GM23248 (cell line): ENCODE measurements at regions not wholly inside any gene's neighbourhood (a gene's known extent, or its start where the extent isn't known, plus 50 kb on each side); places are given as distances from the start of the nearest gene placed in this dataset.
A peak's percentile ranks its signal among the peaks of the same experiment; 100 is the strongest.

Source experiments
- DNase-seq: peaks from one replicate; pipeline ENCODE4 v3.0.0-alpha.2; 2015
- H2AFZ ChIP-seq: fragments of 200-600 bp; sonication (generic); 2 replicates; pipeline ENCODE4 v1.6.1; 2016; ENCODE audit warnings: antibody characterized with exemption
- H3F3A ChIP-seq: fragments of 200-600 bp; sonication (generic); 2 replicates; pipeline ENCODE4 v1.6.1; 2016; ENCODE audit warnings: mild to moderate bottlenecking, antibody characterized with exemption, mixed run types; ENCODE audit not compliant: insufficient read depth
- H3K27ac ChIP-seq: fragments of 200-600 bp; sonication (generic); 2 replicates; pipeline ENCODE4 v1.5.1; 2016; ENCODE audit warnings: mild to moderate bottlenecking
- H3K27me3 ChIP-seq: fragments of 200-600 bp; sonication (generic); replicated peaks from 2 replicates; pipeline ENCODE4 v1.6.1; 2016; ENCODE audit warnings: mild to moderate bottlenecking; ENCODE audit not compliant: insufficient read depth
- H3K36me3 ChIP-seq: fragments of 200-600 bp; sonication (generic); 2 replicates; pipeline ENCODE4 v1.6.1; 2016; ENCODE audit warnings: low read depth, mild to moderate bottlenecking
- H3K4me1 ChIP-seq: fragments of 200-600 bp; sonication (generic); 2 replicates; pipeline ENCODE4 v1.6.1; 2016; ENCODE audit warnings: mild to moderate bottlenecking; ENCODE audit not compliant: insufficient read depth
- H3K4me2 ChIP-seq: fragments of 200-600 bp; sonication (generic); one replicate; pipeline ENCODE4 v1.6.1; 2016; ENCODE audit warnings: mild to moderate bottlenecking; ENCODE audit not compliant: unreplicated experiment
- H3K4me3 ChIP-seq: fragments of 200-600 bp; sonication (generic); 2 replicates; pipeline ENCODE4 v1.5.1; 2016; ENCODE audit warnings: mild to moderate bottlenecking
- H3K79me2 ChIP-seq: fragments of 200-600 bp; sonication (generic); 2 replicates; pipeline ENCODE4 v1.6.1; 2016; ENCODE audit warnings: mild to moderate bottlenecking; ENCODE audit not compliant: insufficient read depth
- H3K9ac ChIP-seq: fragments of 200-600 bp; sonication (generic); 2 replicates; pipeline ENCODE4 v1.6.1; 2016; ENCODE audit warnings: mild to moderate bottlenecking
- H3K9me2 ChIP-seq: fragments of 200-600 bp; sonication (generic); 2 replicates; pipeline ENCODE4 v1.6.1; 2016; ENCODE audit warnings: mixed run types, mild to moderate bottlenecking, moderate library complexity; ENCODE audit not compliant: insufficient read depth
- H3K9me3 ChIP-seq: fragments of 200-600 bp; sonication (generic); one replicate; pipeline ENCODE4 v1.6.1; 2017; ENCODE audit warnings: low read depth
- H4K20me1 ChIP-seq: fragments of 200-600 bp; sonication (generic); 2 replicates; pipeline ENCODE4 v1.6.0; 2016; ENCODE audit not compliant: insufficient read depth
- EZH2 ChIP-seq: fragments of 200-600 bp; sonication (generic); IDR thresholded peaks from 2 replicates; pipeline ENCODE4 v1.6.1; 2018; ENCODE audit warnings: antibody characterized with exemption, mild to moderate bottlenecking; ENCODE audit not compliant: insufficient read depth, poor library complexity, severe bottlenecking
- EZH2phosphoT487 ChIP-seq: fragments of 200-600 bp; sonication (generic); IDR thresholded peaks from 2 replicates; pipeline ENCODE4 v1.6.1; 2018; ENCODE audit warnings: antibody characterized with exemption, moderate library complexity, mild to moderate bottlenecking, low read depth; ENCODE audit not compliant: insufficient read depth
- WGBS, 2 experiments: methylation state at CpG; one replicate each; pipeline ENCODE4 v1.1.6; 2015 to 2017; ENCODE audit warnings: low lambda C conversion rate in 2 of 2, low coverage in 1 of 2; ENCODE audit errors: missing lambda C conversion rate in 2 of 2; 5-methylcytosine and 5-hydroxymethylcytosine counted together
- in situ Hi-C: fragments of 300-500 bp; cut with MboI; formaldehyde crosslinking; loops from 2 replicates; pipeline ENCODE4 v1.15.0; 2020

DNA sequence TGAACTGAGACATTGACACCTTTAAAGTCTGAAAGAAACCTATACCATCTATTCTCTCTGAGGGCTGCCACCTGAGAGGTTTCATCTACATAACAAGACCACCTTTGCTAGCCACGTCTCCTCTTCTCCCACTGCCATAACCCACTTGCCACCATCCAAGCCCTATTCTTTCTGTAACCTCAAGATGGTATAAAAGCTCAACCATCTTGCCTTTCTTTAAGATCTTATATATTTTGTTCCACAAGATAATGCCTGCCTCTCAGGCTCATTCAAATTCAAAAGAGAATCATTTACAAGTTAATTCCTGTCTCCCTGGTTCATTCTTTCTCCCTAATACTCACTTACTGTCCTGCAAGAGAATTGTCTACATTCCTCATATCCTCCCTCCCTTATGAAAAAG, 192.5 kb downstream of the OTOR start:
- Histone ChIP-seq H3K79me2 (no peaks in the 10 kb centered on the region), H3F3A (no peaks in the 10 kb centered on the region), H3K27me3 (no peaks in the 10 kb centered on the region), H4K20me1 (no peaks in the 10 kb centered on the region), H3K36me3 (no peaks in the 10 kb centered on the region), H3K4me3 (no peak overlapping the region), H3K4me2 (no peak overlapping the region), H3K9me3 (no peaks in the 10 kb centered on the region), H3K27ac (no peak overlapping the region), H2AFZ (no peak overlapping the region), H3K9me2 (no peaks in the 10 kb centered on the region), H3K9ac (no peak overlapping the region), H3K4me1 (0 out of 2 replicates have a peak, but pooled peaks cover 7% of the 10 kb centered on the region)
- 4 to 5% methylated on average over 1 of the region's 1 CpG for WGBS, 2 experiments
- TF ChIP-seq EZH2 (no peak), EZH2phosphoT487 (no peak)
- in situ Hi-C loops, result no loop called here
- no peak for DNase-seq

GRCh38 chr20:16942051-16942450, 193.9 kb downstream of the OTOR start:
- Histone ChIP-seq H3K9me3 (no peaks in the 10 kb centered on the region), H3K36me3 (no peaks in the 10 kb centered on the region), H3K4me3 (no peak overlapping the region), H4K20me1 (no peaks in the 10 kb centered on the region), H3K4me1 (0 out of 2 replicates have a peak, but pooled peaks cover 7% of the 10 kb centered on the region), H3F3A (no peaks in the 10 kb centered on the region), H3K9ac (no peak overlapping the region), H3K4me2 (no peak overlapping the region), H3K79me2 (no peaks in the 10 kb centered on the region), H3K27ac (no peak overlapping the region), H3K27me3 (no peaks in the 10 kb centered on the region), H3K9me2 (no peaks in the 10 kb centered on the region), H2AFZ (no peak overlapping the region)
- in situ Hi-C loops, result no loop called here
- TF ChIP-seq EZH2phosphoT487 (no peak), EZH2 (no peak)
- WGBS, 2 experiments, result 0 to 7% methylated on average over 1 of the region's 1 CpG
- DNase-seq, result no peak

DNA sequence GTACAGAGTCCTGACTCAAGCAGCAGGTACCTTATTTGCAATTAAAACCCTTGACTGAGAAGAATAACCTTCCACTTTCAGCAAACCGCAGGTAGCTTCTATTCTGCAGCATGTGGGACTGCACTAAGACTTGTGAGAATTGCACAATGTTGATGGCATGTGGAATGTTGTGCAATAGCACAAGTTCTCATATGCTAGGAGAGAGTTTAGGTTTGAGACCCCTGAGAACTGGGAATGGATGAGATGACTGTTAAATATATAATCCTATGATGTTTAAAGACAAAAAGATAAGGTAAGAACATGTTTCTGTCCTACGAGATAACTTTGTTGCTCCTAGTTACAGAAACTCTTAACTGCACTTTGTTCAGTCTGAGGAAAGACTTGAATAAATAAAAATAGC, 194.6 kb downstream of the OTOR start:
- Histone ChIP-seq H3K27ac (no peak overlapping the region), H3K9me3 (no peaks in the 10 kb centered on the region), H2AFZ (no peak overlapping the region), H3K79me2 (no peaks in the 10 kb centered on the region), H3K4me3 (no peak overlapping the region), H4K20me1 (no peaks in the 10 kb centered on the region), H3K4me2 (no peak overlapping the region), H3F3A (no peaks in the 10 kb centered on the region), H3K27me3 (no peaks in the 10 kb centered on the region), H3K4me1 (0 out of 2 replicates have a peak, but pooled peaks cover 7% of the 10 kb centered on the region), H3K9ac (no peak overlapping the region), H3K9me2 (no peaks in the 10 kb centered on the region), H3K36me3 (no peaks in the 10 kb centered on the region)
- in situ Hi-C loops, result no loop called here
- 4 to 12% methylated on average over 2 of the region's 2 CpGs for whole genome bisulfite sequencing, 2 experiments
- no peak for TF ChIP-seq EZH2phosphoT487
- DNase-seq, result peak; percentile 48

DNA sequence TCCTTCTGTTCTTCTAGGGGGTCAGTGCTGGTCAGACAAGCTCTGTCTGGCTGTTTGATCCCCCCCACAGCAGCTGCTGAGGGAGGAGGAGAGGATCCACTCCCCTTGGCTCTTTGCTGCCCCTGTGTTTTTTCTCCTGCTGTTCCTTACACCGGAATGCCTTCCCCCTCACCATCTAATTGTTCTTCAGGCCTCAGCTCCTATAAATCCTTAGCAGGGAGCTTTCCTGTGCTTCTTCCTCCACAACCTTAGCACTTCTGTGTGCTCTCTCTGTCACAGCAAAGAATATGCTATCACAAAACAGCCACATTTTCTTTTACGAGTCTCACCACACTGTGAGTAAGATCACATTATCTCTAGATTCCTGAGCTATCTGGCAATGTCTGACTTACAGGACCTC, 196.6 kb downstream of the OTOR start:
- H3K9me3 ChIP-seq, result no peaks in the 10 kb centered on the region
- no peak overlapping the region for H3K4me2 ChIP-seq
- no peaks in the 10 kb centered on the region for H3K9me2 ChIP-seq
- DNase-seq, result no peak
- no peak for TF ChIP-seq EZH2phosphoT487
- TF ChIP-seq EZH2, result no peak
- 0 out of 2 replicates have a peak, but pooled peaks cover 7% of the 10 kb centered on the region for H3K4me1 ChIP-seq
- no peak overlapping the region for H3K27ac ChIP-seq
- no peaks in the 10 kb centered on the region for H3K27me3 ChIP-seq
- no peaks in the 10 kb centered on the region for H4K20me1 ChIP-seq
- WGBS, 2 experiments, result 27 to 36% methylated on average over 2 of the region's 2 CpGs
- H3F3A ChIP-seq, result no peaks in the 10 kb centered on the region
- H3K36me3 ChIP-seq, result no peaks in the 10 kb centered on the region
- no peak overlapping the region for H3K4me3 ChIP-seq
- no peaks in the 10 kb centered on the region for H3K79me2 ChIP-seq
- in situ Hi-C loops, result no loop called here
- H2AFZ ChIP-seq, result no peak overlapping the region
- no peak overlapping the region for H3K9ac ChIP-seq

DNA sequence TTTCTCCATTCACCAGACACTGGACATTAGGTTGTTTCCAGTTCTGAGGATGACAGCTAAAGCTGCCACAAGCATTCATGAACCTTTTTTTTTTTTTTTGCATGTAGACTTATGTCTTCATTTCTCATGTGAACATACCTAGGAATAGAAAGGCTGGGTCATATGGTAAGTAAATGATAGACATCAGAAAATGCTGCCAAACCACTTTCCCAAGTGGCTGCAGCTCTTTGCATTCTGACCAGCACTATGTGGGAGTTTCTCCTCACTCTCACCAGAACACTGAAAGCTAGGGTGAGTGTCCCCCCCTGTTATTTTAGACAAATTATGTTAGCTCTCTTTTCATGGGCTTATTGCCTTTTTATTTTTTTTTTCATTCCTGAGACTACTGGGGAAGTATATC, 197.5 kb downstream of the OTOR start:
- Histone ChIP-seq H3K27ac (no peak overlapping the region), H3K9me2 (no peaks in the 10 kb centered on the region), H3F3A (no peaks in the 10 kb centered on the region), H3K4me1 (0 out of 2 replicates have a peak, but pooled peaks cover 7% of the 10 kb centered on the region), H3K4me3 (no peak overlapping the region), H3K79me2 (no peaks in the 10 kb centered on the region), H3K9ac (no peak overlapping the region), H4K20me1 (no peaks in the 10 kb centered on the region), H2AFZ (no peak overlapping the region), H3K9me3 (no peaks in the 10 kb centered on the region), H3K4me2 (no peak overlapping the region), H3K27me3 (no peaks in the 10 kb centered on the region), H3K36me3 (no peaks in the 10 kb centered on the region)
- no peak for DNase-seq
- no peak for TF ChIP-seq EZH2
- no peak for TF ChIP-seq EZH2phosphoT487
- in situ Hi-C loops, result no loop called here
